K562 (cell line): ENCODE measurements at regions not wholly inside any gene's neighbourhood (a gene's known extent, or its start where the extent isn't known, plus 50 kb on each side); places are given as distances from the start of the nearest gene placed in this dataset.

ENCODE experiments used
- ATAC-seq: fragments of 200-7000 bp; cut with Tn5 transposase; 3 replicates; pipeline ENCODE4 v1.9.1; 2020; ENCODE audit warnings: moderate library complexity
- BruUV-seq: library from RNA; stranded (reverse); fragments of 400-500 nt; replicated peaks from 2 replicates; lab custom pipeline; 2021; lab: Mats Ljungman, UMichigan
- CTCF ChIA-PET: fragments of 300-600 bp; formaldehyde crosslinking; extraction: SDS; loops from one replicate; lab custom pipeline; 2021; ENCODE audit warnings: low intra/inter-chr PET ratio; lab: Yijun Ruan, JAX
- POLR2A ChIA-PET: fragments of 300-600, 350-650 bp; sonication (Branson Sonifier 250); formaldehyde crosslinking; extraction: SDS; loops from one replicate; lab custom pipeline; 2021; ENCODE audit warnings: antibody characterized with exemption, inconsistent platforms; lab: Yijun Ruan, JAX
- DNase-seq, 4 experiments: peaks; one replicate each; pipeline versions ENCODE4 v3.0.0 to v3.0.0-alpha.2; 2011 to 2018; ENCODE audit warnings: low spot score in 3 of 4, mixed read lengths in 3 of 4; ENCODE audit errors: extremely low read depth in 1 of 4
- FAIRE-seq: peaks from 2 replicates; lab custom pipeline; 2011; peaks lifted over from hg19 to GRCh38; lab: Jason Lieb, UNC
- H2AFZ ChIP-seq: 2 replicates; pipeline ENCODE4 v1.6.0; 2011; ENCODE audit warnings: low read depth, low read length, control low read depth, inconsistent platforms
- H3K27ac ChIP-seq: fragments of 200-600 bp; 3 replicates; pipeline ENCODE4 v1.8.0; 2011; ENCODE audit warnings: low read depth, mild to moderate bottlenecking, control low read depth, inconsistent platforms, low read length, moderate library complexity, mixed read lengths; ENCODE audit errors: extremely low read depth
- H3K27me3 ChIP-seq, 2 experiments: fragments of 300-600 bp in 1 of 2; 2 replicates in 1 of 2; 3 replicates in 1 of 2; pipeline versions ENCODE4 v1.6.0 to v1.8.0; 2011; ENCODE audit warnings: inconsistent platforms in 2 of 2, low read length in 2 of 2, mild to moderate bottlenecking in 1 of 2, mixed read lengths in 1 of 2, moderate library complexity in 1 of 2; ENCODE audit not compliant: control insufficient read depth in 2 of 2, insufficient read depth in 2 of 2
- H3K36me3 ChIP-seq: fragments of 300-600 bp; 3 replicates; pipeline ENCODE4 v1.8.0; 2011; ENCODE audit warnings: mild to moderate bottlenecking, low read length, inconsistent platforms; ENCODE audit not compliant: control insufficient read depth, insufficient read depth
- H3K4me1 ChIP-seq, 2 experiments: fragments of 200-600 bp in 1 of 2; replicated peaks in 1 of 2; 2 replicates in 1 of 2; 3 replicates in 1 of 2; pipeline versions ENCODE4 v1.5.1 to v1.8.0; 2011; ENCODE audit warnings: inconsistent platforms in 2 of 2, low read length in 2 of 2, mild to moderate bottlenecking in 1 of 2, mixed read lengths in 1 of 2, moderate library complexity in 1 of 2; ENCODE audit not compliant: control insufficient read depth in 2 of 2, insufficient read depth in 2 of 2
- H3K4me2 ChIP-seq: 2 replicates; pipeline ENCODE4 v1.6.1; 2011; ENCODE audit warnings: low read length, control low read depth, inconsistent platforms, mixed read lengths; ENCODE audit not compliant: insufficient read depth
- H3K4me3 ChIP-seq: fragments of 200-600 bp; sonication (generic), shearing (Covaris generic); 2 replicates; pipeline ENCODE4 v1.5.1; 2016; ENCODE audit warnings: control low read depth, inconsistent platforms
- H3K79me2 ChIP-seq: fragments of 200-600 bp; 3 replicates; pipeline ENCODE4 v1.8.0; 2011; ENCODE audit warnings: low read length, inconsistent platforms; ENCODE audit not compliant: control insufficient read depth, insufficient read depth
- H3K9ac ChIP-seq, 2 experiments: 2 replicates each; pipeline versions ENCODE4 v1.6.0 to v1.6.1; 2011; ENCODE audit warnings: low read depth in 2 of 2, low read length in 2 of 2, control low read depth in 1 of 2, inconsistent platforms in 1 of 2, mild to moderate bottlenecking in 1 of 2, mixed read lengths in 1 of 2; ENCODE audit not compliant: insufficient read depth in 1 of 2
- H3K9me1 ChIP-seq: one replicate; pipeline ENCODE4 v1.6.0; 2011; ENCODE audit warnings: inconsistent platforms, mild to moderate bottlenecking, low read length, moderate library complexity; ENCODE audit not compliant: control insufficient read depth, insufficient read depth
- H3K9me3 ChIP-seq: replicated peaks from 2 replicates; pipeline ENCODE4 v1.5.1; 2011; ENCODE audit warnings: low read depth, low read length, inconsistent platforms; ENCODE audit not compliant: control insufficient read depth, insufficient read depth
- H4K20me1 ChIP-seq: replicated peaks from 2 replicates; pipeline ENCODE4 v1.6.1; 2011; ENCODE audit warnings: low read length, inconsistent platforms, mixed read lengths; ENCODE audit not compliant: control insufficient read depth, insufficient read depth
- CEBPB ChIP-seq: fragments of 450-650 bp; IDR thresholded peaks from 2 replicates; pipeline ENCODE4 v1.6.1; 2016; ENCODE audit warnings: missing genetic modification characterization, missing compliant biosample characterization
- CSDE1 ChIP-seq, 2 experiments: fragments of 450-650 bp; IDR thresholded peaks; 2 replicates each; pipeline ENCODE4 v1.6.1; 2016; ENCODE audit warnings: mild to moderate bottlenecking in 1 of 2
- ETV1 ChIP-seq: fragments of 450-650 bp; conservative IDR thresholded peaks from 2 replicates; pipeline ENCODE4 v1.6.1; 2016; ENCODE audit warnings: missing genetic modification characterization, control low read depth, low read depth, missing compliant biosample characterization
- HNRNPUL1 ChIP-seq: fragments of 200-400 bp; formaldehyde crosslinking; IDR thresholded peaks from 2 replicates; pipeline ENCODE4 v1.6.1; 2017; ENCODE audit warnings: low read length
- KAT8 ChIP-seq: fragments of 450-650 bp; IDR thresholded peaks from 2 replicates; pipeline ENCODE4 v1.6.1; 2016; ENCODE audit warnings: low read depth, mild to moderate bottlenecking
- LEF1 ChIP-seq: fragments of 450-650 bp; IDR thresholded peaks from 2 replicates; pipeline ENCODE4 v1.6.1; 2016; ENCODE audit warnings: mild to moderate bottlenecking
- PRMT5 ChIP-seq: sonication (generic); formaldehyde crosslinking; IDR thresholded peaks from 2 replicates; pipeline ENCODE4 v1.5.0; 2020; ENCODE audit warnings: missing genetic modification reagents
- RBM39 ChIP-seq: fragments of 200-400 bp; formaldehyde crosslinking; optimal IDR thresholded peaks from 2 replicates; pipeline ENCODE3; 2018; ENCODE audit warnings: low read depth, low read length
- SRSF7 ChIP-seq: fragments of 200-400 bp; formaldehyde crosslinking; optimal IDR thresholded peaks from 2 replicates; pipeline ENCODE3; 2017; ENCODE audit warnings: mild to moderate bottlenecking, low read depth, low read length
- TBL1XR1 ChIP-seq, 2 experiments: IDR thresholded peaks; 2 replicates each; pipeline ENCODE4 v1.6.1; 2012; ENCODE audit warnings: improper control_type of control experiment in 2 of 2, low read length in 2 of 2, mild to moderate bottlenecking in 1 of 2
- TCF7 ChIP-seq: sonication (generic); IDR thresholded peaks from 2 replicates; pipeline ENCODE4 v1.6.1; 2016; ENCODE audit warnings: antibody characterized with exemption, borderline replicate concordance
- ZC3H4 ChIP-seq: sonication (generic); formaldehyde crosslinking; IDR thresholded peaks from 2 replicates; pipeline ENCODE4 v1.9.0; 2021; ENCODE audit warnings: missing genetic modification reagents, borderline replicate concordance
- ZNF217 ChIP-seq: sonication (generic); formaldehyde crosslinking; IDR thresholded peaks from 2 replicates; pipeline ENCODE4 v1.8.0; 2022; ENCODE audit warnings: mild to moderate bottlenecking, missing genetic modification reagents
- ZNF512 ChIP-seq: IDR thresholded peaks from 2 replicates; pipeline ENCODE4 v1.6.1; 2016; ENCODE audit warnings: missing genetic modification characterization, missing compliant biosample characterization
- ZSCAN29 ChIP-seq: fragments of 450-650 bp; IDR thresholded peaks from 2 replicates; pipeline ENCODE4 v1.6.1; 2017
- WGBS: fragments of 100-300 bp; shearing (Covaris generic); methylation state at CpG from one replicate; pipeline ENCODE4 v1.1.6; 2016; ENCODE audit warnings: low coverage, mixed read lengths; ENCODE audit not compliant: insufficient coverage; ENCODE audit errors: missing lambda C conversion rate; 5-methylcytosine and 5-hydroxymethylcytosine counted together
- in situ Hi-C: fragments of 300-500 bp; cut with MboI; formaldehyde crosslinking; loops from 4 replicates; pipeline ENCODE4 v1.15.0; 2018; ENCODE audit warnings: inconsistent platforms, mixed read lengths
- intact Hi-C: fragments of 100-400 bp; cut with micrococcal nuclease; formaldehyde crosslinking; loops from 2 replicates; pipeline ENCODE4 v1.14.2; 2022

- BruUV-seq, result no TSS peak
- WGBS, result 3% methylated on average over 4 of the region's 4 CpGs
- Histone ChIP-seq H3K9me1 (no peaks in the 10 kb centered on the region), H3K9ac (no peak overlapping the region), H3K9me3 (no peaks in the 10 kb centered on the region), H3K4me2 (no peak overlapping the region), H3K27me3 (no peaks in the 10 kb centered on the region), H3K4me1 (no peaks in the 10 kb centered on the region; a peak in 1 of 5 replicates), H3K36me3 (no peaks in the 10 kb centered on the region), H2AFZ (no peak overlapping the region), H3K79me2 (no peaks in the 10 kb centered on the region), H3K4me3 (no peak overlapping the region), H4K20me1 (no peaks in the 10 kb centered on the region), H3K27ac (no peak overlapping the region)
- peak; percentile 53 for ATAC-seq
- POLR2A ChIA-PET, result no interaction called here
- FAIRE-seq, result peak; percentile 49
- intact Hi-C loops (no loop called here), in situ Hi-C loops (no loop called here)
- no peak for DNase-seq
- CTCF ChIA-PET, result no interaction called here
- peak; percentile 82 for TF ChIP-seq LEF1
- no peak for TF ChIP-seq PRMT5 (CRISPR knock-in tag)
- TF ChIP-seq TCF7, result peak; percentile 36; the same call in 1 of the 2 replicates
Measured at GRCh38 chr6:124881898-124882578, 80.2 kb upstream of the RNF217 start.

- no peak overlapping the region for H2AFZ ChIP-seq
- H3K36me3 ChIP-seq, result no peaks in the 10 kb centered on the region
- no peak overlapping the region for H3K9ac ChIP-seq
- no peaks in the 10 kb centered on the region; a peak in 1 of 5 replicates for H3K4me1 ChIP-seq
- FAIRE-seq (no peak), DNase-seq (no peak), ATAC-seq (no peak)
- no peak overlapping the region for H3K4me3 ChIP-seq
- intact Hi-C loops (no loop called here), in situ Hi-C loops (no loop called here)
- WGBS, result 17% methylated on average over 4 of the region's 4 CpGs
- no peak overlapping the region for H3K27ac ChIP-seq
- no peaks in the 10 kb centered on the region for H3K79me2 ChIP-seq
- no TSS peak for BruUV-seq
- no peaks in the 10 kb centered on the region for H4K20me1 ChIP-seq
- no peak overlapping the region for H3K4me2 ChIP-seq
- H3K9me3 ChIP-seq, result no peaks in the 10 kb centered on the region
- no peaks in the 10 kb centered on the region for H3K9me1 ChIP-seq
- H3K27me3 ChIP-seq, result no peaks in the 10 kb centered on the region
- ChIA-PET POLR2A (no interaction called here), CTCF (no interaction called here)
- no peak for TF ChIP-seq ZSCAN29
- TF ChIP-seq CEBPB (tag), result peak; percentile 95
- no peak for TF ChIP-seq ETV1 (tag)
- no peak for TF ChIP-seq SRSF7
- no peak for TF ChIP-seq TBL1XR1 (IDR thresholded peaks at IDR 0.05; ENCODE audit: low read length in 2 of 2)
- no peak for TF ChIP-seq CSDE1 (IDR thresholded peaks at IDR 0.05)
- no peak for TF ChIP-seq ZNF217 (CRISPR knock-in tag)
- TF ChIP-seq KAT8, result no peak
- TF ChIP-seq ZC3H4, result no peak
- peak; percentile 98 for TF ChIP-seq ZNF512
- no peak for TF ChIP-seq HNRNPUL1
- no peak for TF ChIP-seq RBM39
Measured at GRCh38 chr6:124882579-124883393, 79.5 kb upstream of the RNF217 start.
